ENCODE measurements at regions not wholly inside any gene's neighbourhood (a gene's known extent, or its start where the extent isn't known, plus 50 kb on each side); places are given as distances from the start of the nearest gene placed in this dataset.

DNA sequence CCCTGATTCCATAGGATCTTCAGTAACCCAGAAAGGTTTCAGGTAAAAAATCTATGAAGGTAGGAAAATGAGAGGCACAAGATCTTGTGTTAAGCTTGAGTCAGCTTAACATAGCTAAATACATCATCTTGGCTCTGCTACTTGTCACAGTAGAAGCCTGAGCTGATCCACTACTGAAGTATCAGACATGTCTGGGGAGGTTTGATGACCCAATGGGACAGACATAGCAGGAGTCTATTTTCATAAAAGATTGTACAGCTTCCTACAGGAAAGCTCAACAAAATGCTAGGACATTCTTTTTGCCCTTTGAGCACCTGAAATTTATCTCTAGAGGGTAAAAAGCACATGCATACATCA lies 84.3 kb upstream of the FSHR start:
- no peak for TF ChIP-seq POLR2A (IDR thresholded peaks at IDR 0.05)
- TF ChIP-seq, protein P1, sequence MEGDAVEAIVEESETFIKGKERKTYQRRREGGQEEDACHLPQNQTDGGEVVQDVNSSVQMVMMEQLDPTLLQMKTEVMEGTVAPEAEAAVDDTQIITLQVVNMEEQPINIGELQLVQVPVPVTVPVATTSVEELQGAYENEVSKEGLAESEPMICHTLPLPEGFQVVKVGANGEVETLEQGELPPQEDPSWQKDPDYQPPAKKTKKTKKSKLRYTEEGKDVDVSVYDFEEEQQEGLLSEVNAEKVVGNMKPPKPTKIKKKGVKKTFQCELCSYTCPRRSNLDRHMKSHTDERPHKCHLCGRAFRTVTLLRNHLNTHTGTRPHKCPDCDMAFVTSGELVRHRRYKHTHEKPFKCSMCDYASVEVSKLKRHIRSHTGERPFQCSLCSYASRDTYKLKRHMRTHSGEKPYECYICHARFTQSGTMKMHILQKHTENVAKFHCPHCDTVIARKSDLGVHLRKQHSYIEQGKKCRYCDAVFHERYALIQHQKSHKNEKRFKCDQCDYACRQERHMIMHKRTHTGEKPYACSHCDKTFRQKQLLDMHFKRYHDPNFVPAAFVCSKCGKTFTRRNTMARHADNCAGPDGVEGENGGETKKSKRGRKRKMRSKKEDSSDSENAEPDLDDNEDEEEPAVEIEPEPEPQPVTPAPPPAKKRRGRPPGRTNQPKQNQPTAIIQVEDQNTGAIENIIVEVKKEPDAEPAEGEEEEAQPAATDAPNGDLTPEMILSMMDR (IDR thresholded peaks at IDR 0.05): no peak
